ENCODE measurements at regions not wholly inside any gene's neighbourhood (a gene's known extent, or its start where the extent isn't known, plus 50 kb on each side); places are given as distances from the start of the nearest gene placed in this dataset.

DNA sequence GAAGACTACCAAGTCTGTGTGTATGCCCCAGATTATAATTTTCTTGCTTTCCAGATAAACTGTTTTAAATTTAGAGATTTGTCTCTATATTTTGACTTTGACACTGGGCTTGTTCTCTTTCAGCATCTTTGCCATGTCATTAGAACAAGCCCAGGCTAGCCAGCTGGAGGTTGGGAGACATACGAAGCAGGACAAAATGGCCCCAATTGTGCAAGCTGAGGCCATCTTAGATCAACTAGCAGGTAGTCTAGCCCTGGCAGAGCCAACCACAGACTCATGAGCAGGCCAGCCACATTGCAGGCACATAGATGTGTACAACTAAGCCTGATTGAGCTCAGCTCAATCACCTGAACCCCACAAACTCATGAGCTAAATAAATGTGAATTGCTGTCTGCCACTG, 321.4 kb downstream of the ATP23 start:
- Histone ChIP-seq H3K4me1 (no peaks in the 10 kb centered on the region), H3K4me3 (no peak overlapping the region), H3K36me3 (ENCODE audit: insufficient read depth in 1 of 2, low read depth in 1 of 2) (no peaks in the 10 kb centered on the region), H3K27me3 (ENCODE audit: insufficient read depth in 3 of 3, low read length in 2 of 3) (no peaks in the 10 kb centered on the region), H3K9me3 (no peaks in the 10 kb centered on the region), H3K27ac (no peak overlapping the region)
- intact Hi-C loops (cut with DNase I) = no loop called here
- DNase-seq (no peak), ATAC-seq (no peak)
- WGBS, 3 donors = 87 to 100% (median 90%) methylated on average over 1 of the region's 1 CpG
- no peak for TF ChIP-seq CTCF (IDR thresholded peaks at IDR 0.05)

DNA sequence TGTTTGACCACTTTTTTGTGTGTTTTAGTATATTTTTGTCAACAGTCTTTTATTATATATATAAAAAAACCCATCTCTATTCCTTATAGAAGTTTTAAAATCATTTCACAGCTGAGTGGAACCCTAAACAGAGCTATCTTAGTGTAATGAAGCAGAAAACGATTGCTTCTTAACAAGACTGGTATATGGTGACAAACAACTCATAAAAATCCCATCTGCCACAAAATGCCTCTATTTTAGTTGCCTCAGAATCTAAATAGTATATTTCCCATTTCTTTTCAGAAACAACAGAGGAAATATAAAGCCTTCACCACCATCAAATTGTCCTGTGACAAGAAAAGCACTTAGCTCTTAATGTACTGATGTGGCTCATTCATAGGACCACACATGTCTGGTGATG, 322.4 kb downstream of the ATP23 start:
- no peak for ATAC-seq
- no peak for DNase-seq
- Histone ChIP-seq H3K36me3 (ENCODE audit: insufficient read depth in 1 of 2, low read depth in 1 of 2) (no peaks in the 10 kb centered on the region), H3K4me3 (no peak overlapping the region), H3K27me3 (ENCODE audit: insufficient read depth in 3 of 3, low read length in 2 of 3) (no peaks in the 10 kb centered on the region), H3K9me3 (no peaks in the 10 kb centered on the region), H3K4me1 (no peaks in the 10 kb centered on the region), H3K27ac (no peak overlapping the region)
- TF ChIP-seq CTCF (IDR thresholded peaks at IDR 0.05) = no peak
- intact Hi-C loops (cut with DNase I) = no loop called here
- WGBS, 3 donors = 39 to 70% (median 70%) methylated on average over 1 of the region's 1 CpG

GRCh38 chr12:58268069-58268468, 326.7 kb downstream of the ATP23 start:
- Histone ChIP-seq H3K4me3 (no peak overlapping the region), H3K9me3 (no peaks in the 10 kb centered on the region), H3K27ac (no peak overlapping the region), H3K36me3 (ENCODE audit: insufficient read depth in 1 of 2, low read depth in 1 of 2) (no peaks in the 10 kb centered on the region), H3K4me1 (no peaks in the 10 kb centered on the region), H3K27me3 (ENCODE audit: insufficient read depth in 3 of 3, low read length in 2 of 3) (no peaks in the 10 kb centered on the region)
- no peak for ATAC-seq
- no peak for TF ChIP-seq CTCF (IDR thresholded peaks at IDR 0.05)
- DNase-seq = no peak
- intact Hi-C loops (cut with DNase I) = no loop called here

GRCh38 chr12:58269476-58269875, 328.1 kb downstream of the ATP23 start:
- 85 to 91% (median 88%) methylated on average over 2 of the region's 2 CpGs for WGBS, 3 donors
- H3K9me3 ChIP-seq = no peaks in the 10 kb centered on the region
- H3K27ac ChIP-seq = no peak overlapping the region
- H3K36me3 ChIP-seq (ENCODE audit: insufficient read depth in 1 of 2, low read depth in 1 of 2) = no peaks in the 10 kb centered on the region
- no peak for ATAC-seq
- H3K27me3 ChIP-seq (ENCODE audit: insufficient read depth in 3 of 3, low read length in 2 of 3) = no peaks in the 10 kb centered on the region
- no peak for TF ChIP-seq CTCF (IDR thresholded peaks at IDR 0.05)
- no peak for DNase-seq
- no peak overlapping the region for H3K4me3 ChIP-seq
- intact Hi-C loops (cut with DNase I) = no loop called here
- no peaks in the 10 kb centered on the region for H3K4me1 ChIP-seq

DNA sequence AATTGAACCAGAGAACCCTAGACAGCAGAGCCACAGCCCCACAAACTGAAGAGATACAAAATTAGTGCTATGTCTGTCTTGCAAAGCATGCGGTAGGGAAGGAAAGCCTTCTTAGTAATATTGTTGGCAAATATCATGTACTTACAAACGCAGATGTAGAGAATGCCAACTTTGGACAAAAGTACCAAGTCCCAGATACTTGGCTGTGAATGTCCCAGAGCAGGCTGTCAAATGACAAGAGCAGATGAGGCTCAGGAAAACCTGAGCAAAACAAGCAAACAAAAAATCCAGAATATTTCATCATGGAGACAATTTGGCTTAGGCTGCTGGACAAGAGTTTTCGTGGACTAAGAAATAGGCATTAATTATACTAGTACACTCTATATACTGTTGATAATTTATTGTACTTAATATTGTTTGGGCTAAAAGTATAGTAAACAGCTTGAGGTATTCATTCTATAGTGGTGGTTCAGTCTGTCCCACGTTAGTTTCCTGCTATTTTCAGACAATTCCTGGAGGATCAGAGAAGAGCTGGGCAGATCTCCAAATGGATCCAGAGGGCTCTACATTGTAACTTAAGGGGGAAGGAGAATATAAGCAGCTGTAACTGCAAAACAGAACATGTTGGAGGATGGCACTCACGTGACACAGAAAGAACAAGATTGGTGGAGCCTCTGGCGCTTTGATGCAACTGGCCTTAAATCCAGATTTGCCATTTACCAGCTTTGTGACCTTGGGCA, 329.8 kb downstream of the ATP23 start:
- DNase-seq (no peak), ATAC-seq (no peak)
- Histone ChIP-seq H3K36me3 (ENCODE audit: insufficient read depth in 1 of 2, low read depth in 1 of 2) (no peaks in the 10 kb centered on the region), H3K4me3 (no peak overlapping the region), H3K27ac (no peak overlapping the region), H3K27me3 (ENCODE audit: insufficient read depth in 3 of 3, low read length in 2 of 3) (no peaks in the 10 kb centered on the region), H3K4me1 (no peaks in the 10 kb centered on the region), H3K9me3 (no peaks in the 10 kb centered on the region)
- TF ChIP-seq CTCF (IDR thresholded peaks at IDR 0.05) = no peak
- intact Hi-C loops (cut with DNase I) = no loop called here
- 31 to 47% (median 41%) methylated on average over 6 of the region's 6 CpGs for WGBS, 3 donors
